ENCODE measurements at regions not wholly inside any gene's neighbourhood (a gene's known extent, or its start where the extent isn't known, plus 50 kb on each side); places are given as distances from the start of the nearest gene placed in this dataset.

DNA sequence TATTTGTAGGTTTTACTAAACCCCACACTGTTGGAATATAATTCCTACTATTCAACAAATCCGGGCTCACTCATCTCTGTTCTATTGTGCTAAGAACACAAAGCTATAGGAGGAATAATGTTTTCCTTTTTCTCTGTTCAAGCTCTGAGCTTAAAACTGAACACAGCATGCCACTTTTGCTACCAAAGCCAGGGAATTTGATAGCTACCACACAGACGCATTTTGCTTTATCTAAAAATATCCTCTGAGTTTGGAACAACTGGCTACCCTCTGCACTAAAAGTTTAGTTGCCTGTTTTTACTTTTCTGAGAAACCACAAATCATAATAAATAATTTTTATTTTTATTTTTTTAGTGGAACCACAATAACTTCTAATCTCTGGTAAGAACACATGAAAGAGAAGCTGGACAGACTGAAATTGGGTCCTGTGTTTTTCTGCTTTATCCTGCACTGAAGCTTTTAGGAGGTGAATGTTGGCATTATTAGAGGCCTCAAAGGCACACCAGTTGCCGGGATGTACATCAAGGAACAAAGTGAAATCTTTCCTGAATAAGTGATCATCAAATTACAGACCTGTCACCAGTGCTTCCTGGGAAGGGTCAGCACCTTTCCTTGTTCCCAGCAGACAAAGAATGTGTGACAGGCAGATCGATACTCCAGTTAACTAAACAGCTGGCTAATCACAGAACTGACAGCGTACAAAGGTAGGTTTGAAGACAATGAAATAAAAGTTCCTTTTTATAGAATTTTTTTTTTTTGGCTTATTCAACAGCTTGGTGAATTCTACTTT, 523.2 kb upstream of the TENM4 start:
- DNase-seq: no peak

DNA sequence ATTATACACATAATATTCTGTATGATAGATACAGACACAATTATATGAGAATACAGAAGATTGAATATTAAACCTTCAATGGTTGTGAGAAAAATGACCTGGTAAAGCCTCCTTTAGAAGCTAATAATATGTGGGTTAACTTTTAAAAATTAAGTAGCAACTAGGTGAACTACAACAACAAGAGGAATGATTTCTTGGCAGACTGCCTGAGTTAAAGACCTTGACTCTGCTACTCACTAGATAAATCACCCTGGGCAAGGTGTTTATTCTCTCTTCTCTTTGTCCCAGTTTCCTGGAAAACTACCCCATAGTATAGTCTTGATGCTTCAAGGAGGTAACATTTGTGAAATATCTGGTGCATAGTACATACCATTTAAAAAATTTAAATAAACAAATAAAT, 519.6 kb upstream of the TENM4 start:
- no peak for DNase-seq

DNA sequence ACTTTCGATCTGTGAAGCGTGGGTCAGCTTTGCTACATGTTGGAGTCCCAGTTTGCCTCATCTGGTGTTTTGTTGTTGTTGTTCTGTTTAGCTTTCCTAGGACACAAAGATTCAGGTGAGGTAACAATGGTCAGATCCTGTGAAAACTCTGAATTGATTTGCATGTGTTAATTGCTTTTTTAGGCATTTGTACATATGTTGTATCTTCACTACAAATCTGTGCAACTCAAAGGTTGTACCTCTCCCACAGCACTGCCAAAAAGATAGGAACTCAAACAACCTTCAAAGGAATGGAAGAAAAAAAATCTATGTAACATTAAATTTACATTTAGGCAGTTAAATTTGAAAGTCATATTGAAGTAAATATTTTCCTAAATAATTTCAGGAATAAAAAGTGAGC, 518.5 kb upstream of the TENM4 start:
- DNase-seq: no peak

DNA sequence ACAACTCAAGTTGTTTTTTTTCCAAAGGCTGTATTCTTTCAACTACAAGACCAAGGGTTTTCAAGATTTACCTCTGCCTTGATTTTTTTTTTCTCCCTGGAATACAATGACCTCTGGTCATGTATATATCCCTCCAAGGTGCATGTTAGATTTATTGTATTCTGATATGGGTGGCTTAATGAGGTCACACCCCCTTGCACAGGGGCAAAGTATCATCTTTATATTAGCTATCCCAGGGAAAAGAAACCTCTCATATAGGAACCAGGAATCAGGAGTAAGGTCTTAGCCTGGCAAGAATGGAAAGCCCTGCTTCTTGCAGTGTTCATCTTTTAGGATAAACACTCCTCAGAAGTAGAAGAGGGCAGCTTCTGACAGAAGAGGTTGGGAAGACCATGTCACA, 516.9 kb upstream of the TENM4 start:
- DNase-seq: no peak

DNA sequence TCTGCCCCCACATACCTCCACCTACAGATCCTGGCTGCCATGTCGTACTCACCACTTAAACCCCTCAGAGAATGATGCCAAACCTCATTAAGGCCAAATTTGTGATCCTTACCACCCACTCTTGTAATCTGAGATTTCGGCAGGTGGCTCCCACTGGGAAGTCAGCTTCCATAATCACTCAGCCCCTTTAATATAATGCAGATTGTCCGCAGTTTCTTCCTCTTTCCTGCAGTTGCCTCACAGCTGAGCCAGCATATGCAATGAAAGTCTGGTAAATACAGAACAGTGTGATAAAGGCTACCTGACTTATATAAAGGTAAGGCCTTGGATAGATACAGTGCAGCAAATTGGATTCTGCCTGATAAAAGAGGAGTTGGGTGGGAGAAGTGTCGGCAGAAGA, 515.2 kb upstream of the TENM4 start:
- DNase-seq: no peak

DNA sequence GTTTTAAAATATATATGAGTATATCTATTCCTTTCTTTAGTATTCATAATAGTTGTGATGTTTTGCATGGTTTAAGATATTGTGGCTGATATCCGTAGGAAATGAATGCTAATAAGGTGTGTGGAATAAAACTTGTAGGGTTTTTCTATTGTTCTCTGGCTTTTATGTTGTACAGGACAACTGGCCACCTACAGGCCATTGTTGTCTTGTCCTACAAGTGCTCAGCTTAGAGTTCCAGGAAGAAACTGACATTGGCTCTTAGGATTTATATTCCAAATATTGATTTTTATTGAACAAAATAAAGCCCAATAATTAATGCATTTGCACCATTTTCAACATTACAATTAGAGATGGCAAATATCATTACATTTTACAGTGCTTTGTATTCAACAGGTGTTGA, 512.8 kb upstream of the TENM4 start:
- no peak for DNase-seq

DNA sequence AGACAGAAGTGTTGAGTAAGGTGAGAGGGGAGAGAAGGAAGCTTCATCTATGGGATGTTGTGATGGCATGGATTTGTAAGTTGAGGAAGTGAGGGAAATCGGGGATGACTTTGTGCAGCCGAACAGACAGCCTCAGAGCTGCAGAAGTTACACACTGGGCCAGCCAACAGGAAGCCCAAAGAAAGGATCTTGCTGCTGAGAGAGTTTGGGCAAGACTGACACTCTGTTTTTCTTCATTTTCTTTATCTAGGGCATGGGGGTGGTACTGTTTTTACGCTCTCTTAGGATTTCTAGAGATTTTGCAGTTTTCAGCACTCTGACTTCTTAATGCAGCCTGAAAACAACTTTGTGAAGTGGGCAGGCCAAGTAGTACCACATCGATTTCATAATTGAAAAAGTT, 509.9 kb upstream of the TENM4 start:
- DNase-seq: no peak

DNA sequence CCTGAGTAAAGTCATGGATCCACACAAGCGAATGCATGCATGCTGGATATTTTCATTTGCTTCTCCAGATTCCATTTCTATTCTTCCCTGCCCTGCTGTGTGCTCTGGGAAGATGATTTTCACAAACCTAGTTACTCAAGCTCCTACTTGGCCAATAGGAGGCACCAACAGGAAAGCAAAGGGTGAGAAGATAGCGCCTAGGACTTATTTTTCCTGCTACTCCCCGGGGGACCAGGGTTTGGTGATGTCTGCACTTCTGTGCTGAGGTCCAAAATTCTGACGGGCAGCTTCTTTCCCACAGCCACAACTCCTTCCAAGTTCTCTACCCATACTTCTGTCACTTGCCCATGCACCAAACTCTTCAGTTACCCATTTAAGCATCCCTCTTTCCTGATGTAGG, 509.3 kb upstream of the TENM4 start:
- DNase-seq: no peak

DNA sequence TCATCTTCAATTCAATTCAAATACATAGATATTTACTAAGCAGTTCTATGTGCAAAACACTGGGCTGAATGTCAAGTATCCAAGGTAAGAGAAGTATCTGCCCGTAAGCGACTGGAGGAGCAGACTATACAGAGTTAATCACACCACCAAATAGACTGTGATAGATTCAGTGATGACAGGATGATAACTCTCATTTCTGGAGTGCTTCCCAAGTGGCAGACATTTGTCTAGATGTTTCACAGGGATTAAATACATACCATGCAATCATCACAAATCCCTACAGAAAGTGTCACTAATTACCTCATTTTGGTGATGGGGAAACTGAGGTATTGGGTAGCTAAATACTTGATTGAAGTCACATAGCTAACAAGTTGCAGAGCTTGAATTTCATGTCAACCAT, 508.7 kb upstream of the TENM4 start:
- no peak for DNase-seq

DNA sequence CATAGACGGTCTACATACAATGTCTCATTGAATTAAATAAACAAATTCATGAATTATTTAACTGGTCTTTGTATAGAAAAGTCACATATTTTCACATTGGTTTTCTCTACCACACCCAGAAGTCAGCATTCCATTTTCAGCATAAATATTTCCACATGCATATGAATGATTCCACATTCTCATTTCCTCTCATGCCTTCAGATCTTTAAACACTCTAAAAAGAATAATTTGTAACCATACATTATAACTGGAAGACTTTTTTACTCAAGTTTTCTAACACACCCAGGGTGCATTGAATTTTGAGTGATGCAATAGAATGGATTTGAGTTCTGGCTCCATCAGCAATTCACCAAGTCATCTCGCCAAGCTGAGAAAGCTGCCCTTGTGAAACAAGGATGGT, 501.8 kb upstream of the TENM4 start:
- DNase-seq: no peak

DNA sequence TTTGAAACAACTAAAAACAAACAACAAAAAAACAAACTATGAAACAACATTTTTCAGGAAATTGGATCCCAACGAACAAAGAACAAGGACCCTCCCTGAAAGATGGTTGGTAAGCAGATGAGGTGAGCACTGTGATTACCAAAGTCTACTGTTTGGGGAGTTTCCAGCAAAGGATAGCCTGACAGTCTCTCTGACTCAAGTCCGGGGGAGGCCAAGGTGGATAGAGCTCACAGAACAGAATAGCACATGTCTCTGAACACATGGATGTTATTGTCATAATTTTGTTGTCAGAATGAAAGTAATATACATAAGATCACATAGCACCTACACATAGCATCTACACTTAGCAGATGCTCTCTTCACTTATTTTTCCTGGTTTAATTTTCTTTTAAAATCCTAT, 501.3 kb upstream of the TENM4 start:
- DNase-seq: no peak

DNA sequence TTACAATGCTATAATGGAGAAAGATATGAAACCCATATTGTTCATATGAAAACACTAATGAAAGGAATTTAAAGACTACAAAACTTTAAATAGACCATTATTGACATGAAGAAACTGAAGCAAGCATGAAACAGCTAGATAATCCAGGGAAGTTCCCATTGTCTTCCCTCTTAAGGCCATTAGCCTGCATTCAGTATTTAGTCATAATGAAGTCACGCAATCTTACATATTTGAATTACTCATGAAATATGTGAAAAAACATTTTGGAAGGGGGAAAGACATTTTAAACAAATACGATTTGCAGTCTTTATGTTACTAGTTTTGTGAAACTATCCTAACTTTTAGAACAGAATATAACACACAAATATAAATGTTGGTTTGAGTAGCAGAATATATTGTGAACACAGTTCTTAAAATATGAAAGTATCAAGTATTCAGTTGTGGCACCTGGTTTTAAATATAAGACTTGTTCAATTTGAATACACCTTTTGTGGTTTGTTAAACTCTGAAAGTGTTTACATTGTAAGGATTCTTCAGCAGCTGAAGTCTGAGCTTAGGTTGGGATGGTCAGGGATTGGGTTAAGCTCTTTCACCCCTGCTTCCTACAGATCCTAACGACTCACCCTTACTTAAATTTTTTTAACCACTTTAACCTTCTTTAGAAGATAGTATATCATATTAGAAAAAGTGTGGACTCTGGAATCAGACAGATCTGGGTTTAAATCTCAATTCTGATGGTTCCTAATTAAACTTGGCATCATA, 500.3 kb upstream of the TENM4 start:
- no peak for DNase-seq

DNA sequence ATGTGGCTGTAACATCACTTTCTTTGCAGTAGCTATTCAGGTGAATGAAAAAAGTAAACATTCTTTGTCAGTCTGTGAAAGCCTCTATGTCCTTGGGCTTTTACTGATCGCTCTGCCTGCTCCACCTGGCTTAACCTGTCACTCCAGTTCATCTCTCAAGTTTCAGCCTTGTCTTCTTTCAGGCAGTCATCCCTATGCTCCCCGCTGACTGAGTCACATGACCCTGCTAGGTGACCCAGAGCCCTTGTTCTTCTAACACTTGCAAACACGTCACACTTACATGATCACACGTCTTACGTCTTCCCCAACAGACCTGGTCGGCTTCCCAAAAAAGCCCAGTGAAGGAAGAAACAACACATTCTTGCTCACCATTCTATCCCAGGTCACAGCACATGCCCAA, 499.3 kb upstream of the TENM4 start:
- peak in 1 of 2 experiments; percentile 50 for DNase-seq

DNA sequence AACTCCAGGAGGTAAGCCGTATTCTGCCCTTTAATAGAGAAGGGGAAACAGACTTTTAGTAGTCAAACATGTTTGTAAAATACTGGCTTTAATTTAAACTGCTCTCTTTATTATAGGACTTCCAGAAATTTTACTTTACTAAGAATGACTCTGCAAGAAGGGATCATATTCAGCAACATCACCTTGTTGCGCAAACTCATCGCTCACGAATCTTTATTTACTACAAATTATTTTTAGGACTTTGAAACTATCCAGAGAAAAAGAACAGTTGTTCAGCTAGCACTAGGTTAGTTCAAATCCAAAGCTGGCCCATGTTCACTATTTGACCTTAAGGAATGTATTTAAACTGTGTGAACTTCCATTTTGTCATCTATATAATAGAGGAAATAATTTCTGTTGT, 498.3 kb upstream of the TENM4 start:
- no peak for DNase-seq

DNA sequence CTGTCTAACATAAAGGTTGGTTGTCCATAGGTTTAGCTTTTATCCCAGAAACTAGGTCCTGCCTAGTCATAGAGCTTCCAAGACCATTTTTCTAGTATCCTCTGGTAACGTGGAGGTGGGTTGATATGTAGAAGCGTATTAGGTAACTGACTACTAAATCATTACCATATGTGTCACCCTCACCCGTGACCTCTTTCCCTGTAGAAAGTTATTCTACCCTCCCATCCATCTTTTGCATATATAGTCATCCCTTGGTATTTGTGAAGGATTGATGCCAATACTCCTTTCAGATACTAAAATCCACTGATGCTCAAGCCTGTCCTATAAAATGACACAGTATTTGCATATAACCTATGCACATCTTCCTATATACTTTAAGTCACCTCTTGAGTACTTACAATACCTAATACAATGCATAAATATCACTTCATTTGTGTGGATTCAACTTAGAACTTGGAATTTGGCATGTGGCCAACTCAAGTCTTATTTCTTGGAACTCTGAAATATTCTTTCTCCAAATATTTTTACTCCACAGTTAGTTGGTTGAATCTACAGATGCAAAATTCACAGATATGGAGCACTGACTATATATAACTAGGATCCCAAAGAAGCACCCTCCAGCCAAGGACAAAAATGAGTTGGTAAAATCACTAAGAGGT, 497.0 kb upstream of the TENM4 start:
- no peak for DNase-seq

DNA sequence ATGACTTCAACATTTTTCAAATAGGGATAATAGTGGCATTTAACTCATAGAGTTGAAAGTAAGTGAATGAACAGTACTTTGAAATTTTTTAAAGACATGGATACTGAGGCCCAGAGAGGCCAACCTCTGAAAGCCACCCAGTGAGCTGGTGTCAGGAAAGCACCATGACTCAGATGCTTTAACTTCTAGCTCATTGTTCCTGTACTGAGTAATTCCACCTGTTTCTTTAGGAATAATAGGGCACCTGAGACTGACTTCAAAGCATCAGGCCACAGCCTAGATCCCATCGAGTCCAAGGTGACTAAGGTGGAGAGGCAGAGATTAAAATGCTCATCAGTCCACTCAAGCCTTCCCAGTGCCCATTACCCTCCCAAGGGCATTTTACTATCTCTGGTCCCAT, 491.8 kb upstream of the TENM4 start:
- no peak for DNase-seq

DNA sequence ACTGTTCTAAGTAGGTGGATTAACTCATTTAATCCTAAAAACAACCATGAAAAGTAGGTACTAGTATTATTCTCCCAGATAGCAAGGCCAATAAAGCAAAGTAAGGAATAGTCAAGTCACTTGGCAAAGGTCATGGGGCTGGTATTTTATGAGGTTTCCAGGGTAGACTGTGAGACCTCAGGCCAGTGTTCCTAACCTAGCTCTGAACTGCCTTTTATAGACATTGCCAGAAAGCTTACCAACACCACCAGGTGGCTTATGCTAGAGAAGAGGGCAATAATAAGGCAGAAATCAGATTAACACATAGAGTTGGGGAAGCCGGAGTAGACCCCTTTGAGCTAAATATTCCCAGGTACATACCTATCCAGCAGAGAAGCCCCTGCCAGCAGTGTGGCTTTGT, 490.9 kb upstream of the TENM4 start:
- DNase-seq: no peak

DNA sequence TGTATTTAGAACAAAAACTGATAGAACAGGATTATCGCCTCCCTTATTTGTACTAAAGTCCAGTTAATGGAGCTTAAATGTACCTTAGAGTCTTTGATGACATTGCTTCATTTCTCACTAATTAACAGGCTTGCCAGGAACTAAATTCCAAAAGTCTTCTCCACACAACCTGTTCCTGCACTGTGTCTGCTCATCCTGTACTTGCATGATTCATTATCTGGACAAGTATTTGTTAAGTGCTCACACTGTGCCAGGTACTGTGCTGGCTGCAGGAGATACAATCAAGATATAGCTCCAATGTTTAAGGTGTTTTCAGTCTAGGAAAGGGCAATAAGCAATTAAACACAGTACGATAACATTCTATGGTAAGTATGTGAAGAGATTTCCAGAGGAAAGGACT, 485.9 kb upstream of the TENM4 start:
- no peak for DNase-seq

DNA sequence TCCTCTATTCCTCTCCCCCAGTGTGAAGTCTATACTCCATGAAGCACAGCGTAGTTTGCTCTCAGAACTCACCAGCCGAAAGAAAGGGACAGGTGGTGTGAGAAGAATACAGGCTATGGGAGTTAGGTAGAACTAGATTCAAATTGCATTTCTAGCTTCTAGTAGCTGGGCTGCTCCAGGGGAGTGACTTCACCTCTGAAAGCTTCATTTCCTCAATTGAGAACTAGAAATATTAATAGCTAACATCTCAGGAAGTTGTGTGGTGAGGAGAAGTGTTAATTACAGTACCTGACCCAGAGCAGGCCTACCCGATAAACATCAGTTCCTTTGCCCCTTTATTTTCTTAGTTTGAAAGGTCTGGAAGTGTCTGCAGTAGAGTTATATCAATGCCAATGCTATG, 484.7 kb upstream of the TENM4 start:
- no peak for DNase-seq

DNA sequence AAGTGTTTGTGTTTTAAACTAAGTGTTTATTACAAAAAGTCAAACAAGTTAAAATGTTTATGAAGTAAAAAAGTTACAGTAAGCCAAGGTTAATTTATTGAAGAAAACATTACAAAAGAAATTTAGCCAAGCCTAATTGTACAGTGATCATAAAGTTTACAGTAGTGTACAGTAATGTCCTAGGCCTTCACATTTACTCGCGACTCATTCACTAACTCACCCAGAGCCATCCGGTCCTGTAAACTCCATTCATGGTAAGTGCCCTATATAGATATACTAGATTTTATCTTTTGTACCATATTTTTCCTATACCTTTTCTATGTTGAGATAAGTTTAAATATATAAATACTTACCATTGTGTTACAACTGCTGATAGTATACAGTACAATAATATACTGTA, 481.8 kb upstream of the TENM4 start:
- DNase-seq: no peak

DNA sequence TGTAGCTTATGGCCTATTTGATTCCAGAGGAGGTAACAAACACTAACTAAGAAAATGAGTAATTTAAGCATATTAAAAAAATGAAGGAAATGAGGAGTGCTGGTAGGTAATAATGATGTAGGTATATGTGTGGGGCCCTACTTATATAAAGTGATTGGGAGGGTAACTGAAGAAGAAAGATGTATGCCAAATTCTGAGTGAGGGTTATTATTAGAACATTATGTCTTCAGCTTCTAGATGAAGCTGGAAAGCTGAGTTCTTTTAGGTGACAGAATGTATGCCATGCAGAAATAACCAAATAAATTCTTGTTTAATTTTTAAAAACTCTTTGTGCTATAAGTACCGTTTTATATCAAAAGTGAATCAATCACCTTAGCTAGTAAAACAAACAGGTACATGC, 479.6 kb upstream of the TENM4 start:
- DNase-seq: no peak

DNA sequence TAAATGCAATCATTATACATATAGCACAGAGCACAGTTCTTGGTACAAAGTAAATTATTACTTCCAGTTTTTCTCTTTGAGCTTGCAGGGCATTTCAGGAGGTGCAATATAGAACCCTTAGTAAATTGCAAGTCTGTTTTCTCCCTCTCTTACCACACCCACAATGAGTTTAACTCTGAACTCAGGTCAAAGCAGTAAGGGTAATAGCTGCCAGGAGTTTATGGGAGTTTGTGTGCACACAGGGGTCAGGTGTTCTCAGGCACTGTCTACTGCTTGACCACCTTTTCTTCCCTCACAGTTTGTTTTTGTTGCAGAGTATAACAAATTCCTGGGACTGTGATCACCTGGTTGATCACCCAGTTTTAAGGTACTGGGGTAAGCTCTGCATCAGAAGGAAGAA, 478.5 kb upstream of the TENM4 start:
- DNase-seq: no peak

DNA sequence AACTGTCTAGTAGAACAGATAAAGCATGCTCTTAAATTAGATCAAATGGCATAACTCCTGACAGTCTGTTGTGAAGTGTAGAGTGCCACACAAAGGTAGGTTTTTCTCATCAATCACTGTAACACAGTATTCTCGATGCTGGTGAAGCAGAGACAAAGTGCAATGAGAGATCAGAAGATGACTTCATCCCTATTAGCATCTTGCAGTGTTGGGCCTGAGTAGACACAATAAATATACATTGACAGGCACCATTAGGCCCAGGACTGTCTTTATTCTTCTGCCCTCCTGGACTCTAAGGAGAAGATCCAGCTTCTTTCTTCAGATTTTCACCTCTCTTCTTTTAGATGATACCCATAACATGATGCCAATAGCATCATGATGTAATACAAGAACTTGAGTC, 478.0 kb upstream of the TENM4 start:
- no peak for DNase-seq

DNA sequence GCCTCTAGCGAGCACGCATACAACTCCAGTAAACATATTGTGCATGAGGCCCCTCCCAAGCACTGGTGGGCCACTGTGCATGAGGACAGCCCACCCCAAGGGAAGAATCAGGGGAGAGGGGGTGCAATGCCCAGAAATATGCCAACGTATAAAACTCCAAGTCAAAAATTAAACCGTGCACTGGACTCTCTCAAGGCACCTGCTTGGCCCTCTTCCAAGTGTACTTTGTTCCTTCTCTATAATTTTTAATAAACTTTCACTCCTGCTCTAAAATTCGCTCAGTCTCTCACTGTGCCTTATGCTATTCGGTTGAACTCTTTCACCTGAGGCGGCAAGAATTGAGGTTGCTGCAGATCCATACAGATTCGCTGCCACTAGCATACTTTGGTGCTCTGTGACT, 465.3 kb upstream of the TENM4 start:
- peak in 1 of 2 experiments; percentile 79 for DNase-seq
